Stimulated activated CD8-positive, alpha-beta memory T cell treated with anti-CD3 and anti-CD28 coated beads, Interleukin-2, amount 100 ng/mL, for 48 hours (primary cell): ENCODE measurements at regions not wholly inside any gene's neighbourhood (a gene's known extent, or its start where the extent isn't known, plus 50 kb on each side); places are given as distances from the start of the nearest gene placed in this dataset.

Experiments
- DNase-seq, 2 donors: peaks; one replicate each; pipeline ENCODE4 v3.0.0-alpha.2; 2020; ENCODE audit warnings: low read depth in 2 of 2

DNA sequence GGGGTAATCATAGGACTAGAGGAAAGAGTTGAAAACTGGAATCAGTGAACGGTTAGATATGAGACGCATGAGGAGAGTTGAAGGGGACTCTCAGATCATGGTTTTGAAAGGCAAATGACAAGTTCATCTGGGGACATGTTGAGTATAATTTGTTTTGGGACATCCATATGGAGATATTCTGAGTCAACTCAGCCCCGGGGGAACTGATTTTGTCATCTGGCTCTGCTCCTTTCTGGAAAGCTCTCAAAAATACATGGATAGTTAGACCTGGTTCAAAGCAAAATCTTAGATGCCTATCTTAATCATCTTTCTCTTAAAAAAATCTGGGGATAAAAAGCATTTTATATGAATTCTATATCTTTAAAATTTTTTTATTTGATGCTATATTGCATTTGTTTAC is 161.2 kb downstream of the SNX18 start:
- no peak for DNase-seq

DNA sequence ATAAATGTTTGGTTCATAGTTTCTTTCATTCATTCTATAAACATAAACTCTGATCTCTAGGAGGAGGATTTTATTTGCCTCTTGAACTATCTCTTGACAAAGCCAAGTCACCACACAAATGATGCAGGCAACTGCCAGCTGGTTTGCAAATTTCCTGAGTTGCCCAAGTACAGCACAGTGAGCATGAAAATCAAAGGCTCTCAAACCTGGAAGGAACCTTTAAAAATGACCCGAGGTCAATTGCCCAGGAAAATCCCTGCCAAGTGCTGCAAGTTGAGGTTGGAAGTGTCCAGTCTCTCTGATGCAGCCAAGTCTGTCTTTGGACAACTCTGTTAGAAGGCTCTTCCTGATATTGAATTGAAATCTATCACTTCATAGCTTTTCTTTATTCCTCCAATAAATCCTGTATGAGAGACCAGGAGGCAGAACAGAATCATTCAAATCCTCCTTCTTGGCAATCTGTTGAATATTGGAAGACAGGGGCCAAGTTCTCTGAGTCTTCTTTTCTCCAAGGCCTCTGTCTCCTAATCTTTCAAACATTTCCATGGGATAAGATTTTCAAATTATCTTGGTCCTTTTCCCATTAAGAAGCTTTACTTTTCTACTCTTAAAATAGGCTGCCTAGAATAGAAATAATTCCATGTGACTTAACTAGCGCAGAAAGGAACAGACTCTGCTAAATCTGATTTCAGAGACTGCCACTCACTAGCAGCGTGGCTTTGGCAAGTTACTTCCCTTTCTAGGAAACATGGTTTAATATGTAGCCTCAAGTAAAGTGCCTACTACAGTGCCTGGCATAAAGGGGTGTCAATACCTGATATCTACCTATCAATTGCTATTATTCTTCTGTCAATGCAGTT is 159.2 kb downstream of the SNX18 start:
- no peak for DNase-seq

DNA sequence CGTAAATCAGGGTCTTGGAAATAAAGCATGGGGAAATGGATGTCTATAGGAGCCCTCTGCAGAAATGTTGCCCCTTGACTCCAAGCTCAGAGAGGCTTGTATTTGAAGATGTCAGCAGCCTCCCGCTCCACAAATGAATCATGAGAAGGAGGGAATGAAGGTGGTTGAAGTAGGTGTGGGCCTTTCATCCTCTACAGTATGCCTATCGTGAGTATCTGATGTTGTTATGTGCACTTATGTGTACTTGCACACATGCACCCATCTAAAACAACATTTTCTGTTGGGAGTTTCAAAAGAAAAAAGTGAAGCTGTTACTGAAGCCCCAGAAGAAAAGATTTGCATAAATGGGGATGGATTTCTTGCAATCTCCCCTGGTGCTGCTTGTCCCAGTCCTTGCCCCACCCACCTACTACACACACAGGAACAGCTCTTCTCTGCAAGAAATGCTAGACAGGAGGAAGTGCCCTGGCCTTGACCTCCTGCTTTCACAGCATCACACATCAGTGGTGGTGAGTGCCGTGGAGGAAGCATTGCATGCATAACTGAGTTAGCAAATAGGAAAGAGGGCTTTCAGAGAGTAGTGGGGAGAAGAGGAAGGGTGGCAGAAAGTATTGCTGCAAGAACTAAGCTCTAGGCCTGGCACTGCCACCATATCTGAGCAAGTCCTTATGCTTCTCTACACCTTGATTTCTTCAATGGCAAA is 156.1 kb downstream of the SNX18 start:
- DNase-seq, result peak in 1 of 2 donors; percentile 6

DNA sequence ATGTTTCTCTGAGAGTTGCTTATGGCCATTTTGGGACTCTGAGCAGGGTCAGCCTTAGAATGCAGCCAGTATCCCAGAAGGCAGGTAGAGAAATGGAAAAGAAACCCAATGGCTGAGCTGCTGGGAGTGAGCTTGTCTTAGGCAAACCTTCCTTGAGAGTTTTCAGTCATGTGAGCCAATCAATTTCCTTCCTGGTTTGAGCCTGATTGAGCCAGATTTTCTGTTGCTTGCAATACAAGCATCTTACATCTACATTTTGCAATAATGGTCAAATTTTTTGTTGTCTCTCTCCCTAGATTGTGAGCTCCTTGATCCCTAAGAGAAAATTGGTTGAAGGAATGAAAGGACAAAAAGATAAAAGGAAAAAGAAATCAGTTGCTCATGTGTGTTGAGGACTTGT is 155.3 kb downstream of the SNX18 start:
- DNase-seq, result no peak

DNA sequence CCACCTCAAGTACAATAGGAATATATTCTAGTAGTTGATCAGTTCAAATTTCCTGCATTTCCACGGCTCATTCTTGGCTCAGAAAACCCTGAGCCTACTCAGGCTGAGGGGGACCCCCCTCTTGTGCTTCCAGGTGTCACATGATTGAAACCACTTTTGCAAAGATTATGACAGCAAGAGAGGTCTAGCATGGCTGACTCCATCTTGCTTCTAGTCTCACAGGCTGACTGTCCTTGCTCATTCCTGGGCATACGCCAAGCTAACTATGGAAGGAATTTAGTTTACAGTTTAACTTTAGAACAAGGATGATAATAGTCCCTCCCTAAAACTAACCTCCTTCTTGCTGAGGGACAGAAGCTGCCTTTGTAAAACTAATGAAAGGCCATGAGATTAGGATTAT is 154.1 kb downstream of the SNX18 start:
- no peak for DNase-seq

DNA sequence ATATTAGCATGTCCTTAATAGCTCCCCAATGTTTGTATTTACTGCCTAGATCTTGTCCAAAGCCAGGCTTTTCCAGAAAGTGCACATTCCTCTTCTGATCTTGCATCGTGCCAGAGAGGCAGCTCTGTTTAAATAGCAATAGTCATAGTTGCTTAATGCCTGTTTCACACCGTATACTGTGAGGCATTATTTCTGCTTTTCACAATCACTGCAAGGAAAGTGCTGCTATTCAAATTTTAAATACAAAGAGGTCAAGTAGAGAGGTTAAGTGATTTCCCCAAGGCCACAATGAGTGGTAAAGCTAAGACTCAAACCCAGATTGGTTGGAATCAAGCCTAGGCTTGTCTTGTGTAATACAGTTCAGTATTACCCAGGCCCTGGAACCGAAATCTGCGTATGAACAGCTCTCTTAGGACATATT is 153.6 kb downstream of the SNX18 start:
- no peak for DNase-seq

DNA sequence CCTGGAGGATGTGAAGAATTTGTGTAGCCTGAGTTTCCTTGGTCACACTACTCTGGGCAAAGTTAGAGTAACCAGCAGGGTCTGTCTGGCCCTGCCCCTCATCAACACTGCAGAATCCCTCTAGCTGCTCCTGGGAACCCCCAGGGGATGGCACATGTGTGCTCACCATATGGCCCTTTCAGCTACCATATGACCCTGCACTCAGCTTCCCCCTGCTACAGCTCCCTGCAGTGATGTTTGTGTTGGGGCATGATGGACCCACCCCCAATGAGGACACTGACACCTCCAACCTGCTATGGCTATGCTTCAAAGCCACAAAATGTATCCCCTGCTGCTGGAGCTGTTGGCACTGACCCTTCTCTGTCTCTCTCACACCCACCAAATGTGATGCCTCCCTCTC is 152.7 kb downstream of the SNX18 start:
- no peak for DNase-seq

DNA sequence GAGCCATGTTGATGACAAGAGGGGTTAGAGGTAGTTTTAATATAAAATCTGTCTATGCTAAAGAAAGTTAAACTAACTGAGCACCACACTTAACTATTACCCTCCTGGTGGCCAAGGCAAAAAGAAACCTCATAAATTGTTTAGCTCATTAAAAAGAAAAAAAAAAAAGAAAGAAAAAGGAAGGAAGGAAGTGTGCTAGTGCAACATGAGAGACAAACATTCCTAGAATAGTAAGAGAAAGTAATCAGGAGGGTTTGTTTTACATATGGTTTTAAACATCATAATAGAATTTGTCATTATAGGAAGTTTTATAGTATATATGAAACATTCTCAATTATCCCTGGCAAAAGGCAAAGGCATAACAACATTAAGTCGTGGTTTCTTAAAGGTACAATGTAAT is 152.3 kb downstream of the SNX18 start:
- DNase-seq, result no peak

DNA sequence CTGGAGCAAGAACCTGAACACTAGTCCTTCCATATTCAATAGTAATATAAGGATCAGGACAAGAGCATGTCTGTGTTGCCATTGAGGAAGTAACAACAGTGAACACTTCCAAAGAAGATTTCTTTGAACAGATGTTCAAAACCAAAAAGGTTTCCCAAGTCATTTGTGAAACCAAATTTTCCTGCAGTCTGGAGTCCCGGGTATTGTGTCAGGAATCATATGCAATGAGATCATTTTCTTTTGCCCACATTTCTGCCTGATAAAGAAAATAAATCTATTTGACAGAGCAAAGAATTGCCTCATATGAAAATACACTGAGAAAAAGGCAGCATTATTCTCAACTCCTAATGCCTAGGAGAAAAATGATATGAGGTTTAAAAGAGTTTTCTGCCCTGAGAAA is 151.7 kb downstream of the SNX18 start:
- no peak for DNase-seq

DNA sequence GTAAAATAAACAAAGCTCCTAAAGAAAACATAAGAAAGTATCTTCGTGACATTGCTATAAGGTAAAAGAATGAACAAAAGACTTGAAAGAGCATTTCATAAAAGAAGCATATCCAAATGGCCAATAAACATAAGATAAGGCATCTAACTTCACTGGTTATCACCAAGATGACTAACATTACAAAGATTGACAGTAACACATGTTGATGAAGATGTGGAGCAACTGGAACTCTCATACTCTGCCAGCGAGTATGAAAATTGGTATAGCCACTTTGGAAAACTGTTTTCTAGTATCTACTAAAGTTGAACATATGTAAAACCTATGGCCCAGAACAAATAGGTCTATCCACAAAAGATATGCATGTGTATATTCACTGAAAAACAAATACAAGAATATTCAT is 150.5 kb downstream of the SNX18 start:
- DNase-seq, result no peak

DNA sequence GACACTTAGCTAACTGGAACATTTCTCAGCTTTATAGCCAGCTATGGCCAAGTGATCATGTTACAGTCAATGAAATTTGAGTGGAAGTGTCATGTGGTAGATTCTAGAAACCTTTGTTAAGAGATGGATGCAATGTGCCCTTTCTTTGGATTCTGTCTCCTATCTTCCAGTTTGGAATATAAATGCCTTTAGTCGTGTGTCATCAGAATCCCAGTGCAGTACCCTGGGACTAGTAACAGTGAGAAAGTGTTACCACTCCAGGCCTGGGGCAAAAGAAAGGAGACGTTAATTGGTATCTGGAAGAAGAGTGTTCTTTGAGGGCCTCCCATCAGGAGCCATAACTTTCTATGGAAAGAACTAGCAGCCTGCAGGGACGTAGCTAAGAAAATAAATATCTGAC is 149.6 kb downstream of the SNX18 start:
- DNase-seq, result no peak

DNA sequence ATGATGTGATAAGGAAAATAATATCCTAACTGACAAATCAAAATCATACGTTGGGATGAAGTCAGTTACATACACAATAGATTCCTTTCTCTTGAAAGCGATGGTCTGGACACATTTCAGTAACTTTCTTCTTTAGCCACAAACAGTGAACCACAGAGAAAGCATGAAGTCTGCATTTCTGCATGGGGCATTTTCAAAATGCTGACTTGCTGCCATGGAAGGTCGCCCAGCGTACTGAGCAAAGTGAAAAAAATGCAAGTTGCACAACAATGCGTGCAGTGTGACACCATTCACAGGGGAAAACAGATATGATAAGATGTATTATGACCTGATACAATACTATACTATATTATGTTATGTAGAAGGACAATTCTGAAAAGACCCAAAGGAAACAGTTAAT is 146.3 kb downstream of the SNX18 start:
- DNase-seq, result no peak

DNA sequence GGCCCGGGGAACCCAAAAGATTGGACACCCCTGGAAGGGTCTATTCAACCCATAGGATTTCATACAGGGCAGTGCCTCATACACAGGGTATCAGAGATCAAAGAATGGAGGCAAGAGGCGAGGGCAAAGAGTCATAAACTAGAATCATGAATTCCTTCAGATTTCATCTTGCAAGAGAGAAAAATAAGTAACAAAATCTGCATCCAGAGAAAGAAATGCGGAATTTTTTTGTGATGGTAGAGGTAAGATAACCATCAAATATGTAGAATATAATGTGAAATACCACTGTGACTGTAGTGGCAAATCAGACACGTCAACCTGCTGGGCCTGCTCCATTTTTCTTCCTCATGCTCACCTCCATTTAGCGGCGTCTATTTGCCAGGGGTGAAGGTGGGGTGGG is 143.6 kb downstream of the SNX18 start:
- no peak for DNase-seq

DNA sequence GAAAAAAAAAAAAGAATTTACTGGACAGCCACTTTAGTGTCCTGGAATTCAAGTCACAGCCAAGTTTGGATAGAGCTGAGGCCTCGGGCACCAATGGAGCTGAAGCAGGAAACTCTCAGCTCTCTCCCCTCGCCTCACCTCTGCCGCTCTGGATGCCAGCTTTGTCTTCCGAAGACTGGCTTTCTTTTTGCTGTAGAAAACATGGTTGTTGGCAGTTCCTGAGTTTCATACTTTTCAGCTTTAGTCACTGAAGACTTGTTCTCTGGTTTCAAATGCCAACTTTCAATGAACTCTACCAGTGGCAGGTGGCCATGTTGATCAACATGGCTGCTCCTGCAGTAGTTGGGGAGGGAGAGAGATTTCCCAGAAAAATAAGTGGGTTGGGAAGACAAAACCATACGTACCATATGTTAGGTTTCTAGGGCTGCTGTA is 142.2 kb downstream of the SNX18 start:
- DNase-seq, result no peak

DNA sequence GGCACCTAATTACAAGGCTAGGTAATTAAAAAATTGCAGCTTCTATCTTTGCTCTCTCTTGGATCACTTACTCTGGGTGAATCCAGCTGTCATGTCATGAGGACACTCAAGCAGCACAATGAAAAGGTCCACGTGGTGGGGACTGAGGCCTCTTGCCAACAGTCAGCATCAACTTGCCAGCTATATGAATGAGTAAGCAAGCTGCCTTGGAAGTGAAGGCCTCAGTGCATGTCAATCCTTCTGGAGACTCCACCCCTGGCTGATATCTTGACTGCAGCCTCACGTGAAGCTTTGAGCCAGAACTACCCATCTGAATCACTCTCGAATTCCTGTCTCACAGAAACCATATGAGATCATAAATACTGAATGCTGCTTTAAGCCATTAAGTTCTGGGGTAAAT is 140.5 kb downstream of the SNX18 start:
- DNase-seq, result no peak

DNA sequence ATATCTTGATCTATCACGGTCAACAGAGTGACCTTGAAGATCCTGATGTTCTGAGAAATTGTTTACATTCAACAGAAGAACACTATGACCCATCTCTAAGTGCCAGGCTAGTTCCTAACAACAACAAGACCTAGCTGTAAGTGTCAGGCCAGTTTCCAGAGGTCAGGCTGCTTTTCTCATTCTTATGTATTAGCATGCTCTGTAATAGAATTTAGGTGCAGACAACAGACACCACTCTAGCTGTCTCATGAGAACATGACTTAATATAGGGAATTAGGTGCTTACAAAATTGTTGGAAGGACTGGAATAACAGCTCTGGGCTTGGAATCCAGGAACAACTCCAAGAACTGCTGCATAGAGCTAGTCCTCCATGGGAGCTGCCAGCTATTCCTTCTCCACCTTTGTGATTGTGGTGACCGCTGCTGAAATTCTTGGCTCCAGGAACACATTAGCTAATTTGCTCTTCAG is 138.7 kb downstream of the SNX18 start:
- DNase-seq, result no peak

DNA sequence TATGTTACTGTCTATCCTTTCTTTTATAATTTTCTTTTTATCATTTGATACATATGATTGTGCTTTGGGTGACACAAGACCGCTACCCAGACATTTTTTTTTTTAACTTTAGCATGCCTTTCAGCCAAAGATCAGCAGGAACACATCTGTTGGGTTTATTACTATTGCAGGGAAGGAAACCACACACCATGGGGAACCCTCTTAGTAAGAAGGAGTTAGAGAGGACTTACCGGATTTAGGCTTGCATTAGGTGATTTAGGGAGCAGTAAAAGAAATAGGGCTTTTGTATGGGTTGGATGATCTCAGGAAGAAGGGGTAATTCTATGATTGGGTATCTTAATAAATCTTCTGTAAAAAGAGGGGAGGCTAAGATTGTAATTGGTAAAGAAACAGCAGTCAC is 138.2 kb downstream of the SNX18 start:
- no peak for DNase-seq

DNA sequence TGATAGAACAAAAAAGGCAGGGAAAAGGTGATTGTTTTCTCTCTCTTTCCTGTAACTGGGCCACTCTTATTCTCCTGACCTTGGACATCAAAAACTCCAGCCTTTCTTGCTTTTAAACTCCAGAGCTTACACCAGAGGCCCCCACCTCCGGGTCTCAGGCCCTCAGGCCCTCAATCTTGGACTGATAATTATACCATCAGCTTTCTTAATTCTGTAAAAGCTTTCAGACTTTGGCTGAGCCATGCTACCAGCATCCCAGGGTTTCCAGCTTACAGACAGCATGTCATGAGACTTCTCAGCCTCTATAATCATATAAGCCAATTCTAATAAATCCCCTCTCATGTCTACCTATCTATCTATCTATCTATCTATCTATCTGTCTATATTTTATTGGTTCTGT is 137.7 kb downstream of the SNX18 start:
- DNase-seq, result no peak

DNA sequence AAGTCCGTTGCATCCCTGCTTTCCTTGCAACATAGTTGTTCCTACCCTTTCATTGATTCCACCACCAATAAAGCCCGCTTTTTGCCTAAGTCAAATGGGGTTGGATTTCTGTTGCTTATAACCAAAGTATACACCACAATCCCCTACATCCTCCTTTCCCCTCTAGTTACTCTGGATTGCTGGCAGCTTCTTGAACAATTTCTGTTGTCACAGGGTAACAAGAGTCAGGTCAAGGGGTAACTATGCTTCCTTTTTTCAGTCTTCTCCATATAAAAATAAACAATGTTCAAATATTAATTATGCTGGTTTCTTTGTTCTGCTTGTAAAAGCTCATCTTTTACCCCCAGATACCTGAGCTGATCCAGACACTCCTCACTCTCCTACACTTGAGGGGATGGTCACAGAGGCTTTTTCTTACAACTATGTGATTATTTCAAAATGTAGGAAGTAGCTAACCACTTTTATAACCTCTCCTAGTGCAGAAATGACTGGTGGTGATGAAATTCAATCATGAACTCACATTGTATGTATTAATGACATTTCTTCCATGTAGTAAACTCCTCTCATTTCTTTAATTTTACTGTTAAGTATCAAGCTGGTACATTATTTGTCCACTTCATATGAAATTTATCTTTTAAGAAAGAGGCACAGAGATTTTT is 136.5 kb downstream of the SNX18 start:
- no peak for DNase-seq

DNA sequence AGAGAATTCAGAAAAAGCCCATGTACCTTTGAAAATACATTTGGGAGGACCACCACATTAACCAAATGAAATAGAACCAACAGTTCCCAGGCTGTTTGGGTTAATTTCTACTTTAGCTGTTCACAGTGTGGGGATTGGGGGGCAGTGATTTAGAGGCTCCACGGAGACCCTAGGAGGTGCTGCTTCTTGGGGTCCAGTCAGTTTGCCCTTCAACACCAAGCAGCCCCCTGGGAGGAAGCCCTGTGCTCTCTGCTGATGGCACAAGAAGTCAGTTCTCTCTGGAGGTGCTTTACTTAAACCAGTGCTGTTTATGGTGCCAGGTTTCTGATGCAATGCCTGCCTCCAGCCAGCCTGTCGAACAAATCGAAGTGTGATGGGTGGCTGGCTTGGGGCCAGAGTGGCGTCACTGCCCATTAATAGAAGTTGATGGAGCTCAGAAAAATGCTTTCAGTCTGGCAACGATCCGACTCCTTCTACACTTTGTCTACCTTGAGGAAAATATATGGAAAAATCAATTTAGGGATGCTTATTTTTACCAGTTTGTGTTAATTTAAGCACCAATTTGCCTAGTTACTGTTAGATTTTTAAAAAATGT is 134.0 kb downstream of the SNX18 start:
- no peak for DNase-seq

DNA sequence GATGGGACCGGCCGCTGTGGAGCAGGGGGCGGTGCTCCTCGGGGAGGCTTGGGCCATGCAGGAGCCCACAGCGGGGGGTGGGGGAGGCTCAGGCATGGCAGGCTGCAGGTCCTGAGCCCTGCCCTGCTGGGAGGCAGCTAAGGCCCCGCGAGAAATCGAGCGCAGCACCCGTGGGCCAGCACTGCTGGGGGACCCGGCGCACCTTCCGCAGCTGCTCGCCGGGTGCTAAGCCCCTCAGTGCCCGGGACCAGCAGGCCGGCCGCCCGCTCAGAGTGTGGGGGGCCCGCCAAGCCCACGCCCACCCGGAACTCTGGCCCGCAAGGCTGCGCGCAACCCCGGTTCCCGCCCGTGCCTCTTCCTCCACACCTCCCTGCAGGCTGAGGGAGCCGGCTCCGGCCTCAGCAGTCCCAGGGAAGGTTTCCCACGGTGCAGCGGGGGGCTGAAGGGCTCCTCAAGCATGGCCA is 131.5 kb downstream of the SNX18 start:
- DNase-seq, result no peak
